Left ventricle myocardium inferior (tissue), 1 donor: ENCODE measurements at regions not wholly inside any gene's neighbourhood (a gene's known extent, or its start where the extent isn't known, plus 50 kb on each side); places are given as distances from the start of the nearest gene placed in this dataset.

Experiments
- DNase-seq: peaks from one replicate; pipeline ENCODE4 v3.0.0-alpha.2; 2020
- H3K27ac ChIP-seq: fragments of 200-600 bp; replicated peaks from 2 replicates; pipeline ENCODE4 v1.8.0; 2021
- H3K27me3 ChIP-seq: fragments of 200-600 bp; 2 replicates; pipeline ENCODE4 v1.8.0; 2021; ENCODE audit warnings: low read depth
- H3K36me3 ChIP-seq: fragments of 200-600 bp; 2 replicates; pipeline ENCODE4 v1.8.0; 2021
- H3K4me1 ChIP-seq: fragments of 200-600 bp; 2 replicates; pipeline ENCODE4 v1.8.0; 2021
- H3K4me3 ChIP-seq: fragments of 200-600 bp; 2 replicates; pipeline ENCODE4 v1.8.0; 2021; ENCODE audit warnings: mild to moderate bottlenecking, moderate library complexity
- H3K9me3 ChIP-seq: fragments of 200-600 bp; replicated peaks from 2 replicates; pipeline ENCODE4 v1.8.0; 2021
- CTCF ChIP-seq: fragments of 200-600 bp; IDR thresholded peaks from 2 replicates; pipeline ENCODE4 v1.8.0; 2021; ENCODE audit warnings: antibody characterized with exemption, mild to moderate bottlenecking, borderline replicate concordance
- intact Hi-C: fragments of 100-400 bp; cut with micrococcal nuclease; formaldehyde crosslinking; loops from one replicate; pipeline ENCODE4 v1.11.0; 2022
- donor health status: DM: no; HTN: yes; CAD: no; lungs with severe emphysema.

GRCh38 chr1:224061436-224061835, 52.5 kb upstream of the FBXO28 start:
- no peak for TF ChIP-seq CTCF
- H3K27me3 ChIP-seq: peaks cover 15% of the 10 kb centered on the region
- no peaks in the 10 kb centered on the region for H3K36me3 ChIP-seq
- no peaks in the 10 kb centered on the region for H3K4me1 ChIP-seq
- no peak for DNase-seq
- no peak overlapping the region for H3K27ac ChIP-seq
- H3K9me3 ChIP-seq: peaks cover 18% of the 10 kb centered on the region
- intact Hi-C loops: no loop called here
- H3K4me3 ChIP-seq: no peak overlapping the region

GRCh38 chr1:224059897-224060427, 53.9 kb upstream of the FBXO28 start:
- Histone ChIP-seq H3K27me3 (peaks cover 11% of the 10 kb centered on the region), H3K36me3 (no peaks in the 10 kb centered on the region), H3K27ac (no peak overlapping the region), H3K4me3 (no peak overlapping the region), H3K4me1 (no peaks in the 10 kb centered on the region), H3K9me3 (peaks cover 18% of the 10 kb centered on the region)
- intact Hi-C loops: no loop called here
- TF ChIP-seq CTCF: no peak
- no peak for DNase-seq

- no peaks in the 10 kb centered on the region for H3K36me3 ChIP-seq
- DNase-seq: no peak
- H3K4me3 ChIP-seq: no peak overlapping the region
- peaks cover 18% of the 10 kb centered on the region for H3K9me3 ChIP-seq
- H3K4me1 ChIP-seq: no peaks in the 10 kb centered on the region
- TF ChIP-seq CTCF: no peak
- H3K27ac ChIP-seq: no peak overlapping the region
- intact Hi-C loops: no loop called here
- peaks cover 7% of the 10 kb centered on the region for H3K27me3 ChIP-seq
Observed at GRCh38 chr1:224058303-224058702, 55.6 kb upstream of the FBXO28 start.

- Histone ChIP-seq H3K4me3 (no peak overlapping the region), H3K27me3 (peaks cover 3% of the 10 kb centered on the region), H3K27ac (no peak overlapping the region), H3K4me1 (no peaks in the 10 kb centered on the region), H3K36me3 (no peaks in the 10 kb centered on the region), H3K9me3 (peaks cover 18% of the 10 kb centered on the region)
- no peak for TF ChIP-seq CTCF
- DNase-seq: no peak
- intact Hi-C loops: no loop called here
Observed at GRCh38 chr1:224057461-224058199, 56.3 kb upstream of the FBXO28 start.

- H3K9me3 ChIP-seq: peaks cover 7% of the 10 kb centered on the region
- H3K27me3 ChIP-seq: peaks cover 3% of the 10 kb centered on the region
- no peak overlapping the region for H3K27ac ChIP-seq
- DNase-seq: no peak
- intact Hi-C loops: no loop called here
- no peak overlapping the region for H3K4me3 ChIP-seq
- no peaks in the 10 kb centered on the region for H3K36me3 ChIP-seq
- peaks cover 3% of the 10 kb centered on the region for H3K4me1 ChIP-seq
- TF ChIP-seq CTCF: no peak
Observed at GRCh38 chr1:224054611-224055010, 59.3 kb upstream of the FBXO28 start.
